K562 (cell line): ENCODE measurements at regions not wholly inside any gene's neighbourhood (a gene's known extent, or its start where the extent isn't known, plus 50 kb on each side); places are given as distances from the start of the nearest gene placed in this dataset.
"Not testable (repeated sequence)": the region's sequence is repeated elsewhere in the genome, so short reads cannot be mapped to it uniquely, and the experiment has no call there.

Experiments used
- ATAC-seq: fragments of 200-7000 bp; cut with Tn5 transposase; 3 replicates; pipeline ENCODE4 v1.9.1; 2020; ENCODE audit warnings: moderate library complexity
- BruUV-seq: library from RNA; stranded (reverse); fragments of 400-500 nt; replicated peaks from 2 replicates; lab custom pipeline; 2021; lab: Mats Ljungman, UMichigan
- CTCF ChIA-PET: fragments of 300-600 bp; formaldehyde crosslinking; extraction: SDS; loops from one replicate; lab custom pipeline; 2021; ENCODE audit warnings: low intra/inter-chr PET ratio; lab: Yijun Ruan, JAX
- POLR2A ChIA-PET: fragments of 300-600, 350-650 bp; sonication (Branson Sonifier 250); formaldehyde crosslinking; extraction: SDS; loops from one replicate; lab custom pipeline; 2021; ENCODE audit warnings: antibody characterized with exemption, inconsistent platforms; lab: Yijun Ruan, JAX
- DNase-seq, 4 experiments: peaks; one replicate each; pipeline versions ENCODE4 v3.0.0 to v3.0.0-alpha.2; 2011 to 2018; ENCODE audit warnings: low spot score in 3 of 4, mixed read lengths in 3 of 4; ENCODE audit errors: extremely low read depth in 1 of 4
- FAIRE-seq: peaks from 2 replicates; lab custom pipeline; 2011; peaks lifted over from hg19 to GRCh38; lab: Jason Lieb, UNC
- H2AFZ ChIP-seq: 2 replicates; pipeline ENCODE4 v1.6.0; 2011; ENCODE audit warnings: low read depth, low read length, control low read depth, inconsistent platforms
- H3K27ac ChIP-seq: fragments of 200-600 bp; 3 replicates; pipeline ENCODE4 v1.8.0; 2011; ENCODE audit warnings: low read depth, mild to moderate bottlenecking, control low read depth, inconsistent platforms, low read length, moderate library complexity, mixed read lengths; ENCODE audit errors: extremely low read depth
- H3K27me3 ChIP-seq, 2 experiments: fragments of 300-600 bp in 1 of 2; 2 replicates in 1 of 2; 3 replicates in 1 of 2; pipeline versions ENCODE4 v1.6.0 to v1.8.0; 2011; ENCODE audit warnings: inconsistent platforms in 2 of 2, low read length in 2 of 2, mild to moderate bottlenecking in 1 of 2, mixed read lengths in 1 of 2, moderate library complexity in 1 of 2; ENCODE audit not compliant: control insufficient read depth in 2 of 2, insufficient read depth in 2 of 2
- H3K36me3 ChIP-seq: fragments of 300-600 bp; 3 replicates; pipeline ENCODE4 v1.8.0; 2011; ENCODE audit warnings: mild to moderate bottlenecking, low read length, inconsistent platforms; ENCODE audit not compliant: control insufficient read depth, insufficient read depth
- H3K4me1 ChIP-seq, 2 experiments: fragments of 200-600 bp in 1 of 2; replicated peaks in 1 of 2; 2 replicates in 1 of 2; 3 replicates in 1 of 2; pipeline versions ENCODE4 v1.5.1 to v1.8.0; 2011; ENCODE audit warnings: inconsistent platforms in 2 of 2, low read length in 2 of 2, mild to moderate bottlenecking in 1 of 2, mixed read lengths in 1 of 2, moderate library complexity in 1 of 2; ENCODE audit not compliant: control insufficient read depth in 2 of 2, insufficient read depth in 2 of 2
- H3K4me2 ChIP-seq: 2 replicates; pipeline ENCODE4 v1.6.1; 2011; ENCODE audit warnings: low read length, control low read depth, inconsistent platforms, mixed read lengths; ENCODE audit not compliant: insufficient read depth
- H3K4me3 ChIP-seq: fragments of 200-600 bp; sonication (generic), shearing (Covaris generic); 2 replicates; pipeline ENCODE4 v1.5.1; 2016; ENCODE audit warnings: control low read depth, inconsistent platforms
- H3K79me2 ChIP-seq: fragments of 200-600 bp; 3 replicates; pipeline ENCODE4 v1.8.0; 2011; ENCODE audit warnings: low read length, inconsistent platforms; ENCODE audit not compliant: control insufficient read depth, insufficient read depth
- H3K9ac ChIP-seq, 2 experiments: 2 replicates each; pipeline versions ENCODE4 v1.6.0 to v1.6.1; 2011; ENCODE audit warnings: low read depth in 2 of 2, low read length in 2 of 2, control low read depth in 1 of 2, inconsistent platforms in 1 of 2, mild to moderate bottlenecking in 1 of 2, mixed read lengths in 1 of 2; ENCODE audit not compliant: insufficient read depth in 1 of 2
- H3K9me1 ChIP-seq: one replicate; pipeline ENCODE4 v1.6.0; 2011; ENCODE audit warnings: inconsistent platforms, mild to moderate bottlenecking, low read length, moderate library complexity; ENCODE audit not compliant: control insufficient read depth, insufficient read depth
- H3K9me3 ChIP-seq: replicated peaks from 2 replicates; pipeline ENCODE4 v1.5.1; 2011; ENCODE audit warnings: low read depth, low read length, inconsistent platforms; ENCODE audit not compliant: control insufficient read depth, insufficient read depth
- H4K20me1 ChIP-seq: replicated peaks from 2 replicates; pipeline ENCODE4 v1.6.1; 2011; ENCODE audit warnings: low read length, inconsistent platforms, mixed read lengths; ENCODE audit not compliant: control insufficient read depth, insufficient read depth
- L3MBTL2 ChIP-seq: fragments of 450-650 bp; IDR thresholded peaks from 2 replicates; pipeline ENCODE4 v1.6.1; 2016; ENCODE audit warnings: mild to moderate bottlenecking, moderate library complexity
- PHF20 ChIP-seq: fragments of 450-650 bp; IDR thresholded peaks from 2 replicates; pipeline ENCODE4 v1.6.1; 2018; ENCODE audit not compliant: partially characterized antibody
- POLR2A ChIP-seq: fragments of 450-650 bp; conservative IDR thresholded peaks from 2 replicates; pipeline ENCODE4 v1.6.1; 2016
- POLR2G ChIP-seq: fragments of 200-400 bp; formaldehyde crosslinking; IDR thresholded peaks from 2 replicates; pipeline ENCODE4 v1.6.1; 2017; ENCODE audit warnings: low read depth, mild to moderate bottlenecking, antibody characterized with exemption, low read length, moderate library complexity
- RBFOX2 ChIP-seq: fragments of 200-400 bp; formaldehyde crosslinking; IDR thresholded peaks from 2 replicates; pipeline ENCODE4 v1.6.1; 2017; ENCODE audit warnings: low read depth, mild to moderate bottlenecking, low read length, moderate library complexity
- SOX6 ChIP-seq: fragments of 450-650 bp; IDR thresholded peaks from 2 replicates; pipeline ENCODE4 v1.6.1; 2014; ENCODE audit warnings: mild to moderate bottlenecking
- TAF7 ChIP-seq: fragments of 450-650 bp; IDR thresholded peaks from 2 replicates; pipeline ENCODE4 v1.6.1; 2016; ENCODE audit warnings: missing genetic modification characterization, missing compliant biosample characterization
- TAF9B ChIP-seq: fragments of 450-650 bp; IDR thresholded peaks from 2 replicates; pipeline ENCODE4 v1.6.1; 2018; ENCODE audit warnings: mild to moderate bottlenecking; ENCODE audit not compliant: partially characterized antibody
- YY1 ChIP-seq, 3 experiments: IDR thresholded peaks; 2 replicates each; pipeline ENCODE4 v1.6.1; 2011; ENCODE audit warnings: low read length in 2 of 3, mild to moderate bottlenecking in 2 of 3, moderate library complexity in 2 of 3, borderline replicate concordance in 1 of 3, control low read depth in 1 of 3, low read depth in 1 of 3; ENCODE audit not compliant: insufficient read depth in 3 of 3, insufficient replicate concordance in 2 of 3, control insufficient read depth in 1 of 3, insufficient read length in 1 of 3; ENCODE audit errors: extremely low read depth in 1 of 3
- WGBS: fragments of 100-300 bp; shearing (Covaris generic); methylation state at CpG from one replicate; pipeline ENCODE4 v1.1.6; 2016; ENCODE audit warnings: low coverage, mixed read lengths; ENCODE audit not compliant: insufficient coverage; ENCODE audit errors: missing lambda C conversion rate; 5-methylcytosine and 5-hydroxymethylcytosine counted together
- in situ Hi-C: fragments of 300-500 bp; cut with MboI; formaldehyde crosslinking; loops from 4 replicates; pipeline ENCODE4 v1.15.0; 2018; ENCODE audit warnings: inconsistent platforms, mixed read lengths
- intact Hi-C: fragments of 100-400 bp; cut with micrococcal nuclease; formaldehyde crosslinking; loops from 2 replicates; pipeline ENCODE4 v1.14.2; 2022
- TF ChIP-seq, protein P1 (sequence below): fragments of 450-650 bp; IDR thresholded peaks from 2 replicates; pipeline ENCODE4 v1.6.1; 2016; ENCODE audit warnings: mild to moderate bottlenecking, moderate library complexity

DNA sequence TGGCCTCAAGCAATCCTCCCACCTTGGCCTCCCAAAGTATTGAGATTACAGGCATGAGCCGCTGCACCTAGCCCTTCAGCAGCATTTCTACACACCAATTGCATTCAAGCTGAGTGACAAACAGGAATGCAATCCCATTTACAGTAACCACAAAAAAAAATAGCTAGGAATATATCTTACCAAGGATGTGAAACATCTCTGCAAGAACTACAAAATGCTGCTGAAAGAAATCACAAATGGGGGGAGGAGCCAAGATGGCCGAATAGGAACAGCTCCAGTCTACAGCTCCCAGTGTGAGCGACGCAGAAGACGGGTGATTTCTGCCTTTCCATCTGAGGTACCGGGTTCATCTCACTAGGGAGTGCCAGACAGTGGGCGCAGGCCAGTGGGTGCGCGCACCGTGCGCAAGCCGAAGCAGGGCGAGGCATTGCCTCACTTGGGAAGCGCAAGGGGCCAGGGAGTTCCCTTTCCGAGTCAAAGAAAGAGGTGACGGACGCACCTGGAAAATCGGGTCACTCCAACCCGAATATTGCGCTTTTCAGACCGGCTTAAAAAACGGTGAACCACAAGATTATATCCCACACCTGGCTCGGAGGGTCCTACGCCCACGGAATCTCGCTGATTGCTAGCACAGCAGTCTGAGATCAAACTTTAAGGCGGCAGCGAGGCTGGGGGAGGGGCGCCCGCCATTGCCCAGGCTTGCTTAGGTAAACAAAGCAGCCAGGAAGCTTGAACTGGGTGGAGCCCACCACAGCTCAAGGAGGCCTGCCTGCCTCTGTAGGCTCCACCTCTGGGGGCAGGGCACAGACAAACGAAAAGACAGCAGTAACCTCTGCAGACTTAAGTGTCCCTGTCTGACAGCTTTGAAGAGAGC is 116.1 kb upstream of the GRB10 start:
- H3K4me1 ChIP-seq, H3K79me2 ChIP-seq, CTCF ChIA-PET, H3K9me1 ChIP-seq, H3K9ac ChIP-seq, H4K20me1 ChIP-seq, H3K27me3 ChIP-seq, H3K4me2 ChIP-seq, H3K27ac ChIP-seq, H3K36me3 ChIP-seq, H3K9me3 ChIP-seq, in situ Hi-C loops, intact Hi-C loops, FAIRE-seq: not testable (repeated sequence)
- 2% methylated on average over 22 of the region's 31 CpGs for WGBS
- BruUV-seq = TSS peak; percentile 61
- peak in 1 of 4 experiments; percentile 23 for DNase-seq
- Histone ChIP-seq H2AFZ (peak overlapping the region; percentile 81), H3K4me3 (peak overlapping the region; percentile 25)
- POLR2A ChIA-PET = interaction anchor here (0.7 kb wide), 1 partner anchor 40 kb away, joined by 3 read pairs; no protein-coding TSS in a partner anchor
- ATAC-seq = peak; percentile 71
- TF ChIP-seq TAF9B (peak; percentile 40), RBFOX2 (peak; percentile 25; the same call in 1 of the 2 replicates), POLR2A (peak; percentile 53; the same call in 1 of the 2 replicates), POLR2G (0 out of 2 replicates have a peak, but pooled peaks have one; percentile 33), PHF20 (peak; percentile 41), TAF7 (tag) (0 out of 2 replicates have a peak, but pooled peaks have one; percentile 15), SOX6 (peak; percentile 30), YY1 (IDR thresholded peaks at IDR 0.05; ENCODE audit: borderline replicate concordance in 1 of 3, control insufficient read depth in 1 of 3, extremely low read depth in 1 of 3, insufficient read depth in 3 of 3, insufficient read length in 1 of 3, insufficient replicate concordance in 2 of 3, low read depth in 1 of 3, low read length in 2 of 3) (peak in 1 of 3 experiments; percentile 59), L3MBTL2 (peak; percentile 44; the same call in 1 of the 2 replicates)
- TF ChIP-seq, protein P1, sequence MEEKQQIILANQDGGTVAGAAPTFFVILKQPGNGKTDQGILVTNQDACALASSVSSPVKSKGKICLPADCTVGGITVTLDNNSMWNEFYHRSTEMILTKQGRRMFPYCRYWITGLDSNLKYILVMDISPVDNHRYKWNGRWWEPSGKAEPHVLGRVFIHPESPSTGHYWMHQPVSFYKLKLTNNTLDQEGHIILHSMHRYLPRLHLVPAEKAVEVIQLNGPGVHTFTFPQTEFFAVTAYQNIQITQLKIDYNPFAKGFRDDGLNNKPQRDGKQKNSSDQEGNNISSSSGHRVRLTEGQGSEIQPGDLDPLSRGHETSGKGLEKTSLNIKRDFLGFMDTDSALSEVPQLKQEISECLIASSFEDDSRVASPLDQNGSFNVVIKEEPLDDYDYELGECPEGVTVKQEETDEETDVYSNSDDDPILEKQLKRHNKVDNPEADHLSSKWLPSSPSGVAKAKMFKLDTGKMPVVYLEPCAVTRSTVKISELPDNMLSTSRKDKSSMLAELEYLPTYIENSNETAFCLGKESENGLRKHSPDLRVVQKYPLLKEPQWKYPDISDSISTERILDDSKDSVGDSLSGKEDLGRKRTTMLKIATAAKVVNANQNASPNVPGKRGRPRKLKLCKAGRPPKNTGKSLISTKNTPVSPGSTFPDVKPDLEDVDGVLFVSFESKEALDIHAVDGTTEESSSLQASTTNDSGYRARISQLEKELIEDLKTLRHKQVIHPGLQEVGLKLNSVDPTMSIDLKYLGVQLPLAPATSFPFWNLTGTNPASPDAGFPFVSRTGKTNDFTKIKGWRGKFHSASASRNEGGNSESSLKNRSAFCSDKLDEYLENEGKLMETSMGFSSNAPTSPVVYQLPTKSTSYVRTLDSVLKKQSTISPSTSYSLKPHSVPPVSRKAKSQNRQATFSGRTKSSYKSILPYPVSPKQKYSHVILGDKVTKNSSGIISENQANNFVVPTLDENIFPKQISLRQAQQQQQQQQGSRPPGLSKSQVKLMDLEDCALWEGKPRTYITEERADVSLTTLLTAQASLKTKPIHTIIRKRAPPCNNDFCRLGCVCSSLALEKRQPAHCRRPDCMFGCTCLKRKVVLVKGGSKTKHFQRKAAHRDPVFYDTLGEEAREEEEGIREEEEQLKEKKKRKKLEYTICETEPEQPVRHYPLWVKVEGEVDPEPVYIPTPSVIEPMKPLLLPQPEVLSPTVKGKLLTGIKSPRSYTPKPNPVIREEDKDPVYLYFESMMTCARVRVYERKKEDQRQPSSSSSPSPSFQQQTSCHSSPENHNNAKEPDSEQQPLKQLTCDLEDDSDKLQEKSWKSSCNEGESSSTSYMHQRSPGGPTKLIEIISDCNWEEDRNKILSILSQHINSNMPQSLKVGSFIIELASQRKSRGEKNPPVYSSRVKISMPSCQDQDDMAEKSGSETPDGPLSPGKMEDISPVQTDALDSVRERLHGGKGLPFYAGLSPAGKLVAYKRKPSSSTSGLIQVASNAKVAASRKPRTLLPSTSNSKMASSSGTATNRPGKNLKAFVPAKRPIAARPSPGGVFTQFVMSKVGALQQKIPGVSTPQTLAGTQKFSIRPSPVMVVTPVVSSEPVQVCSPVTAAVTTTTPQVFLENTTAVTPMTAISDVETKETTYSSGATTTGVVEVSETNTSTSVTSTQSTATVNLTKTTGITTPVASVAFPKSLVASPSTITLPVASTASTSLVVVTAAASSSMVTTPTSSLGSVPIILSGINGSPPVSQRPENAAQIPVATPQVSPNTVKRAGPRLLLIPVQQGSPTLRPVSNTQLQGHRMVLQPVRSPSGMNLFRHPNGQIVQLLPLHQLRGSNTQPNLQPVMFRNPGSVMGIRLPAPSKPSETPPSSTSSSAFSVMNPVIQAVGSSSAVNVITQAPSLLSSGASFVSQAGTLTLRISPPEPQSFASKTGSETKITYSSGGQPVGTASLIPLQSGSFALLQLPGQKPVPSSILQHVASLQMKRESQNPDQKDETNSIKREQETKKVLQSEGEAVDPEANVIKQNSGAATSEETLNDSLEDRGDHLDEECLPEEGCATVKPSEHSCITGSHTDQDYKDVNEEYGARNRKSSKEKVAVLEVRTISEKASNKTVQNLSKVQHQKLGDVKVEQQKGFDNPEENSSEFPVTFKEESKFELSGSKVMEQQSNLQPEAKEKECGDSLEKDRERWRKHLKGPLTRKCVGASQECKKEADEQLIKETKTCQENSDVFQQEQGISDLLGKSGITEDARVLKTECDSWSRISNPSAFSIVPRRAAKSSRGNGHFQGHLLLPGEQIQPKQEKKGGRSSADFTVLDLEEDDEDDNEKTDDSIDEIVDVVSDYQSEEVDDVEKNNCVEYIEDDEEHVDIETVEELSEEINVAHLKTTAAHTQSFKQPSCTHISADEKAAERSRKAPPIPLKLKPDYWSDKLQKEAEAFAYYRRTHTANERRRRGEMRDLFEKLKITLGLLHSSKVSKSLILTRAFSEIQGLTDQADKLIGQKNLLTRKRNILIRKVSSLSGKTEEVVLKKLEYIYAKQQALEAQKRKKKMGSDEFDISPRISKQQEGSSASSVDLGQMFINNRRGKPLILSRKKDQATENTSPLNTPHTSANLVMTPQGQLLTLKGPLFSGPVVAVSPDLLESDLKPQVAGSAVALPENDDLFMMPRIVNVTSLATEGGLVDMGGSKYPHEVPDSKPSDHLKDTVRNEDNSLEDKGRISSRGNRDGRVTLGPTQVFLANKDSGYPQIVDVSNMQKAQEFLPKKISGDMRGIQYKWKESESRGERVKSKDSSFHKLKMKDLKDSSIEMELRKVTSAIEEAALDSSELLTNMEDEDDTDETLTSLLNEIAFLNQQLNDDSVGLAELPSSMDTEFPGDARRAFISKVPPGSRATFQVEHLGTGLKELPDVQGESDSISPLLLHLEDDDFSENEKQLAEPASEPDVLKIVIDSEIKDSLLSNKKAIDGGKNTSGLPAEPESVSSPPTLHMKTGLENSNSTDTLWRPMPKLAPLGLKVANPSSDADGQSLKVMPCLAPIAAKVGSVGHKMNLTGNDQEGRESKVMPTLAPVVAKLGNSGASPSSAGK = peak; percentile 47
